Neural progenitor cell (in vitro differentiated cells): ENCODE measurements at regions not wholly inside any gene's neighbourhood (a gene's known extent, or its start where the extent isn't known, plus 50 kb on each side); places are given as distances from the start of the nearest gene placed in this dataset.

Experiments
- EZH2 ChIP-seq: fragments of 200-600 bp; sonication (generic); IDR thresholded peaks from 2 replicates; pipeline ENCODE4 v1.6.1; 2017; ENCODE audit warnings: antibody characterized with exemption, mild to moderate bottlenecking, moderate library complexity
- TF ChIP-seq, protein P1 (sequence below): fragments of 200-600 bp; sonication (generic); IDR thresholded peaks from 2 replicates; pipeline ENCODE4 v1.5.1; 2017; ENCODE audit warnings: antibody characterized with exemption, mild to moderate bottlenecking

DNA sequence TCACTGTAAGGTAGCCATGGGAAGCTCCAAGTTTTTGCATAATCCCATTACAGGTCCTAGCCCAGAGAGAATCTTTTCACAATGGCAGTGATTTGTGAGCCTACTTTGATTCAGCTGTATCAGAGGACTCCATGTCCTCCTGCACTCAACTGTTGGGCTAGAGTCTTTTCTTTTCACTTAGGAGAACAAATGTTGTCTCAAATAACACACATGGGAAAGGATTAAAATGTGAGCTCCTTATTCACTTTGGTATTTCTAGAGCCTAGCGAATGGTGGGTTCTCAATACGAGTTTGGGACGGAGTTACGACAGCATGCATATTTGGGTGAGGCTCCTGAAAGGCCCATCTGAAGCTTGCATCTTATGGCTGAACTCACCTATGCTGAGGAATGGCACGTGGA, 183.5 kb upstream of the STEAP4 start:
- TF ChIP-seq, protein P1, sequence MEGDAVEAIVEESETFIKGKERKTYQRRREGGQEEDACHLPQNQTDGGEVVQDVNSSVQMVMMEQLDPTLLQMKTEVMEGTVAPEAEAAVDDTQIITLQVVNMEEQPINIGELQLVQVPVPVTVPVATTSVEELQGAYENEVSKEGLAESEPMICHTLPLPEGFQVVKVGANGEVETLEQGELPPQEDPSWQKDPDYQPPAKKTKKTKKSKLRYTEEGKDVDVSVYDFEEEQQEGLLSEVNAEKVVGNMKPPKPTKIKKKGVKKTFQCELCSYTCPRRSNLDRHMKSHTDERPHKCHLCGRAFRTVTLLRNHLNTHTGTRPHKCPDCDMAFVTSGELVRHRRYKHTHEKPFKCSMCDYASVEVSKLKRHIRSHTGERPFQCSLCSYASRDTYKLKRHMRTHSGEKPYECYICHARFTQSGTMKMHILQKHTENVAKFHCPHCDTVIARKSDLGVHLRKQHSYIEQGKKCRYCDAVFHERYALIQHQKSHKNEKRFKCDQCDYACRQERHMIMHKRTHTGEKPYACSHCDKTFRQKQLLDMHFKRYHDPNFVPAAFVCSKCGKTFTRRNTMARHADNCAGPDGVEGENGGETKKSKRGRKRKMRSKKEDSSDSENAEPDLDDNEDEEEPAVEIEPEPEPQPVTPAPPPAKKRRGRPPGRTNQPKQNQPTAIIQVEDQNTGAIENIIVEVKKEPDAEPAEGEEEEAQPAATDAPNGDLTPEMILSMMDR: no peak
- TF ChIP-seq EZH2: no peak
